WTC11 (cell line): ENCODE measurements at regions not wholly inside any gene's neighbourhood (a gene's known extent, or its start where the extent isn't known, plus 50 kb on each side); places are given as distances from the start of the nearest gene placed in this dataset.

Experiments used
- ATAC-seq: fragments of 200-7000 bp; cut with Tn5 transposase; 2 replicates; pipeline ENCODE4 v1.10.0; 2021; ENCODE audit warnings: mild to moderate bottlenecking, moderate library complexity
- CTCF ChIA-PET: fragments of 300-600 bp; sonication (Branson Sonifier 250); formaldehyde crosslinking; loops from one replicate; lab custom pipeline; 2021; ENCODE audit warnings: antibody characterized with exemption; lab: Charles Lee
- POLR2A ChIA-PET: fragments of 350-600 bp; sonication (Branson Sonifier 250); formaldehyde crosslinking; loops from one replicate; lab custom pipeline; 2021; ENCODE audit warnings: antibody characterized with exemption; lab: Charles Lee
- DNase-seq: peaks from one replicate; pipeline ENCODE4 v3.0.0; 2021; ENCODE audit warnings: low spot score
- H3K27ac Mint-ChIP-seq: 2 replicates; pipeline ENCODE4 v1.8.0; 2021; ENCODE audit warnings: mixed read lengths
- H3K27me3 Mint-ChIP-seq: 2 replicates; pipeline ENCODE4 v1.8.0; 2021; ENCODE audit warnings: low read depth, mild to moderate bottlenecking, moderate library complexity, mixed read lengths
- H3K36me3 Mint-ChIP-seq: 2 replicates; pipeline ENCODE4 v1.8.0; 2021; ENCODE audit warnings: mixed read lengths
- H3K4me1 Mint-ChIP-seq: 2 replicates; pipeline ENCODE4 v1.8.0; 2022; ENCODE audit warnings: mixed read lengths
- H3K4me3 Mint-ChIP-seq: 2 replicates; pipeline ENCODE4 v1.8.0; 2021; ENCODE audit warnings: mild to moderate bottlenecking, moderate library complexity, mixed read lengths
- H3K9me3 Mint-ChIP-seq: 2 replicates; pipeline ENCODE4 v1.8.0; 2021; ENCODE audit warnings: mixed read lengths
- CREM ChIP-seq: sonication (generic); formaldehyde crosslinking; IDR thresholded peaks from 2 replicates; pipeline ENCODE4 v1.8.1; 2022; ENCODE audit warnings: mild to moderate bottlenecking, missing genetic modification reagents, moderate library complexity
- ERG ChIP-seq: fragments of 250-450 bp; sonication (Bioruptor Pico); IDR thresholded peaks from 2 replicates; pipeline ENCODE4 v1.8.0; 2021; ENCODE audit warnings: mild to moderate bottlenecking
- ESRRA ChIP-seq: sonication (generic); formaldehyde crosslinking; IDR thresholded peaks from 2 replicates; pipeline ENCODE4 v1.8.1; 2022; ENCODE audit warnings: mild to moderate bottlenecking, missing genetic modification reagents, borderline replicate concordance
- GTF2I ChIP-seq: fragments of 250-450 bp; sonication (Bioruptor Pico); conservative IDR thresholded peaks from 2 replicates; pipeline ENCODE4 v1.4.0; 2021; ENCODE audit warnings: mild to moderate bottlenecking
- JUN ChIP-seq: sonication (generic); formaldehyde crosslinking; IDR thresholded peaks from 2 replicates; pipeline ENCODE4 v1.8.0; 2023; ENCODE audit warnings: mild to moderate bottlenecking, missing genetic modification reagents
- MAX ChIP-seq: sonication (generic); formaldehyde crosslinking; IDR thresholded peaks from 2 replicates; pipeline ENCODE4 v1.8.0; 2022; ENCODE audit warnings: mild to moderate bottlenecking, missing genetic modification reagents
- MYBL2 ChIP-seq: sonication (generic); formaldehyde crosslinking; IDR thresholded peaks from 2 replicates; pipeline ENCODE4 v1.8.1; 2023; ENCODE audit warnings: mild to moderate bottlenecking, moderate library complexity, missing genetic modification reagents
- NR2C2 ChIP-seq: sonication (generic); formaldehyde crosslinking; IDR thresholded peaks from 2 replicates; pipeline ENCODE4 v1.8.0; 2022; ENCODE audit warnings: mild to moderate bottlenecking, missing genetic modification reagents
- OVOL2 ChIP-seq: fragments of 250-450 bp; sonication (Bioruptor Pico); IDR thresholded peaks from 2 replicates; pipeline ENCODE4 v1.9.0; 2021; ENCODE audit warnings: mild to moderate bottlenecking, borderline replicate concordance
- RELA ChIP-seq: sonication (generic); formaldehyde crosslinking; IDR thresholded peaks from 2 replicates; pipeline ENCODE4 v1.8.1; 2022; ENCODE audit warnings: missing genetic modification reagents, mild to moderate bottlenecking, borderline replicate concordance
- ZNF263 ChIP-seq: sonication (generic); formaldehyde crosslinking; IDR thresholded peaks from 2 replicates; pipeline ENCODE4 v1.8.1; 2022; ENCODE audit warnings: low read depth, mild to moderate bottlenecking, moderate library complexity, missing genetic modification reagents
- TF ChIP-seq, protein P1 (sequence below): fragments of 200-600 bp; IDR thresholded peaks from 2 replicates; pipeline ENCODE4 v1.8.0; 2022; ENCODE audit warnings: antibody characterized with exemption
- TF ChIP-seq, protein P2 (sequence below): fragments of 250-450 bp; sonication (Bioruptor Pico); IDR thresholded peaks from 2 replicates; pipeline ENCODE4 v1.9.0; 2021; ENCODE audit warnings: mild to moderate bottlenecking
- TF ChIP-seq, protein P3 (sequence below): sonication (generic); formaldehyde crosslinking; IDR thresholded peaks from 2 replicates; pipeline ENCODE4 v1.8.0; 2022; ENCODE audit warnings: missing genetic modification reagents
- TF ChIP-seq, protein P4 (sequence below): fragments of 250-450 bp; sonication (Bioruptor Pico); conservative IDR thresholded peaks from 2 replicates; pipeline ENCODE4 v1.9.0; 2021; ENCODE audit warnings: mild to moderate bottlenecking

DNA sequence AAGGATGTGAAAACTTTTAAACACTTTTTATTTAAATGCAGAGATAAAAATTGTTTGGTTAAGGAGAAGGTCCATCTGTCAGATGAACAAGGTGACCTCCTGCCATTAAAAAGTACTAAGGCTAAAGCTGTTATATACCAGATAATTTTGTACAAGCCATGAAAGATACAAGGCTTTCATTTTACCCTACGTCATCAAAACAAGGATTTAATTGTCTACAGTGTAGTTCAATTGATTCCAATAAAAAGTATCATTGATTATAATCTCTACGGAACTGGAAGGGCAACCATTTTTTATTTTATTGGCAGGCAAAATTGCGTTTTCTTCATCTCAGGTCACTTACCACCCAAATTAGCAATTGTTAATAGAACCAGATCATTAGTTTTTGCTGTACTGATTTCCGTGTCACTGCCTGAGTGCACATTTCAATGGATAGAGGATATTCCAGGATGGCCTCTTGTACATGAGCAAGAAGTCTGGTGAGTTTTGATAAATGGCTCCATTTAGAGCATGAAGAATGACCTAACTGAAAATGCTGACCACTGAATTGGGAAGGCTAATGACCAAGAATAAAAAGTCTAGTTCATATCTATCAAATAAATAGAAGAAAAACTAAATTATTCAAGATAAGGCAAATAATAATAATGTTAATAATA, 564.9 kb downstream of the JRKL start:
- POLR2A ChIA-PET, result no interaction called here
- TF ChIP-seq GTF2I (CRISPR knock-in tag) (no peak), RELA (CRISPR knock-in tag) (no peak), ERG (CRISPR knock-in tag) (no peak), NR2C2 (no peak), CREM (no peak)
- TF ChIP-seq, all 79 proteins: peak for 0
- ATAC-seq (no peak), DNase-seq (no peak)
- Mint-ChIP-seq H3K36me3 (no peaks in the 10 kb centered on the region), H3K27me3 (no peaks in the 10 kb centered on the region), H3K4me3 (no peak overlapping the region), H3K9me3 (no peaks in the 10 kb centered on the region), H3K4me1 (no peaks in the 10 kb centered on the region), H3K27ac (no peak overlapping the region)
- CTCF ChIA-PET, result no interaction called here

- Mint-ChIP-seq H3K27ac (no peak overlapping the region), H3K4me3 (no peak overlapping the region), H3K36me3 (no peaks in the 10 kb centered on the region), H3K4me1 (no peaks in the 10 kb centered on the region), H3K27me3 (no peaks in the 10 kb centered on the region), H3K9me3 (no peaks in the 10 kb centered on the region)
- no peak for ATAC-seq
- POLR2A ChIA-PET, result no interaction called here
- CTCF ChIA-PET, result no interaction called here
- DNase-seq, result no peak
- TF ChIP-seq ZNF263 (no peak), NR2C2 (no peak), MAX (CRISPR knock-in tag) (no peak), OVOL2 (CRISPR knock-in tag) (no peak), JUN (CRISPR knock-in tag) (no peak), ESRRA (no peak), MYBL2 (CRISPR knock-in tag) (no peak)
- TF ChIP-seq, protein P1, sequence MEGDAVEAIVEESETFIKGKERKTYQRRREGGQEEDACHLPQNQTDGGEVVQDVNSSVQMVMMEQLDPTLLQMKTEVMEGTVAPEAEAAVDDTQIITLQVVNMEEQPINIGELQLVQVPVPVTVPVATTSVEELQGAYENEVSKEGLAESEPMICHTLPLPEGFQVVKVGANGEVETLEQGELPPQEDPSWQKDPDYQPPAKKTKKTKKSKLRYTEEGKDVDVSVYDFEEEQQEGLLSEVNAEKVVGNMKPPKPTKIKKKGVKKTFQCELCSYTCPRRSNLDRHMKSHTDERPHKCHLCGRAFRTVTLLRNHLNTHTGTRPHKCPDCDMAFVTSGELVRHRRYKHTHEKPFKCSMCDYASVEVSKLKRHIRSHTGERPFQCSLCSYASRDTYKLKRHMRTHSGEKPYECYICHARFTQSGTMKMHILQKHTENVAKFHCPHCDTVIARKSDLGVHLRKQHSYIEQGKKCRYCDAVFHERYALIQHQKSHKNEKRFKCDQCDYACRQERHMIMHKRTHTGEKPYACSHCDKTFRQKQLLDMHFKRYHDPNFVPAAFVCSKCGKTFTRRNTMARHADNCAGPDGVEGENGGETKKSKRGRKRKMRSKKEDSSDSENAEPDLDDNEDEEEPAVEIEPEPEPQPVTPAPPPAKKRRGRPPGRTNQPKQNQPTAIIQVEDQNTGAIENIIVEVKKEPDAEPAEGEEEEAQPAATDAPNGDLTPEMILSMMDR, result no peak
- TF ChIP-seq, protein P2, sequence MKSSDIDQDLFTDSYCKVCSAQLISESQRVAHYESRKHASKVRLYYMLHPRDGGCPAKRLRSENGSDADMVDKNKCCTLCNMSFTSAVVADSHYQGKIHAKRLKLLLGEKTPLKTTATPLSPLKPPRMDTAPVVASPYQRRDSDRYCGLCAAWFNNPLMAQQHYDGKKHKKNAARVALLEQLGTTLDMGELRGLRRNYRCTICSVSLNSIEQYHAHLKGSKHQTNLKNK (CRISPR knock-in tag), result no peak
- TF ChIP-seq, protein P3, sequence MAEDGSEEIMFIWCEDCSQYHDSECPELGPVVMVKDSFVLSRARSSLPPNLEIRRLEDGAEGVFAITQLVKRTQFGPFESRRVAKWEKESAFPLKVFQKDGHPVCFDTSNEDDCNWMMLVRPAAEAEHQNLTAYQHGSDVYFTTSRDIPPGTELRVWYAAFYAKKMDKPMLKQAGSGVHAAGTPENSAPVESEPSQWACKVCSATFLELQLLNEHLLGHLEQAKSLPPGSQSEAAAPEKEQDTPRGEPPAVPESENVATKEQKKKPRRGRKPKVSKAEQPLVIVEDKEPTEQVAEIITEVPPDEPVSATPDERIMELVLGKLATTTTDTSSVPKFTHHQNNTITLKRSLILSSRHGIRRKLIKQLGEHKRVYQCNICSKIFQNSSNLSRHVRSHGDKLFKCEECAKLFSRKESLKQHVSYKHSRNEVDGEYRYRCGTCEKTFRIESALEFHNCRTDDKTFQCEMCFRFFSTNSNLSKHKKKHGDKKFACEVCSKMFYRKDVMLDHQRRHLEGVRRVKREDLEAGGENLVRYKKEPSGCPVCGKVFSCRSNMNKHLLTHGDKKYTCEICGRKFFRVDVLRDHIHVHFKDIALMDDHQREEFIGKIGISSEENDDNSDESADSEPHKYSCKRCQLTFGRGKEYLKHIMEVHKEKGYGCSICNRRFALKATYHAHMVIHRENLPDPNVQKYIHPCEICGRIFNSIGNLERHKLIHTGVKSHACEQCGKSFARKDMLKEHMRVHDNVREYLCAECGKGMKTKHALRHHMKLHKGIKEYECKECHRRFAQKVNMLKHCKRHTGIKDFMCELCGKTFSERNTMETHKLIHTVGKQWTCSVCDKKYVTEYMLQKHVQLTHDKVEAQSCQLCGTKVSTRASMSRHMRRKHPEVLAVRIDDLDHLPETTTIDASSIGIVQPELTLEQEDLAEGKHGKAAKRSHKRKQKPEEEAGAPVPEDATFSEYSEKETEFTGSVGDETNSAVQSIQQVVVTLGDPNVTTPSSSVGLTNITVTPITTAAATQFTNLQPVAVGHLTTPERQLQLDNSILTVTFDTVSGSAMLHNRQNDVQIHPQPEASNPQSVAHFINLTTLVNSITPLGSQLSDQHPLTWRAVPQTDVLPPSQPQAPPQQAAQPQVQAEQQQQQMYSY (CRISPR knock-in tag), result no peak
- TF ChIP-seq, protein P4, sequence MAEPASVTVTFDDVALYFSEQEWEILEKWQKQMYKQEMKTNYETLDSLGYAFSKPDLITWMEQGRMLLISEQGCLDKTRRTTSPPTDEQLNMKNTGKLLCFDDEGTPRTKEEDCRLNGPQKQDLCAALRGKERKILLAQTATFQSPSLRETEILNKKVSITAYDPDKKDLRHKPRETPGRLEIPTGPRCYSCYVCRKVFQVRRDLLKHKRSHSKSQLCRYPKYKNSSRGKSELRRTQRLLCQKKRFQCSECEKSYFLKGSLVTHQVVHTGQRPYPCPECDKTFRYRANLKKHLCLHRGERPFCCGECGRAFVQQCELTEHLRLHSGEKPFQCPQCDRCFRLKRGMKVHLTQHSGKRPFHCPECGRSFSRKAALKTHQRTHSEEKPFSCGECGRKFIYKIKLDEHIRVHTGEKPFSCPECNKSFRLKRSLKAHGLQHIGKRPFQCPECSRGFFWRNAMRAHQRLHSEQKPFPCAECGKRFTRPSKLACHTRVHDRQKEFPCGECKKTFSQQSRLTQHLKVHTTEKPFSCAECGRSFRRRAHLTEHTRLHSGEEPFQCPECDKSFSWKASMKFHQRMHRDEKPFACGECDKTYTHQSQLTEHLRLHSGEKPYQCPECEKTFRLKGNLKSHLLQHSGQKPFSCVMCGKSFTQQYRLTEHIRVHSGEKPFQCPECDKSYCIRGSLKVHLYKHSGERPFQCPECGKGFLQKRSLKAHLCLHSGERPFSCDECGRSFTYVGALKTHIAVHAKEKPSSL (CRISPR knock-in tag), result no peak
Observed at GRCh38 chr11:96960476-96960875, 570.7 kb downstream of the JRKL start.
